Activated B cell treated with CpG ODN at 0.5 μM for 24 hours (primary cell): ENCODE measurements at regions not wholly inside any gene's neighbourhood (a gene's known extent, or its start where the extent isn't known, plus 50 kb on each side); places are given as distances from the start of the nearest gene placed in this dataset.

Source experiments
- ATAC-seq: fragments of 200-7000 bp; cut with Tn5 transposase; one replicate; pipeline ENCODE4 v1.10.0; 2021; ENCODE audit warnings: low read depth, mild to moderate bottlenecking, moderate library complexity
- CTCF ChIA-PET: fragments of 350-600 bp; sonication (Branson Sonifier 250); formaldehyde crosslinking; loops from one replicate; lab custom pipeline; 2021; ENCODE audit warnings: antibody characterized with exemption; lab: Charles Lee
- POLR2A ChIA-PET: fragments of 350-600 bp; sonication (Branson Sonifier 250); formaldehyde crosslinking; loops from one replicate; lab custom pipeline; 2021; ENCODE audit warnings: antibody characterized with exemption; lab: Charles Lee
- DNase-seq: peaks from one replicate; pipeline ENCODE4 v3.0.0; 2022
- H3K27ac Mint-ChIP-seq: one replicate; pipeline ENCODE4 v1.8.0; 2020; ENCODE audit warnings: mixed read lengths
- H3K27me3 Mint-ChIP-seq: one replicate; pipeline ENCODE4 v1.8.0; 2021; ENCODE audit warnings: mixed read lengths
- H3K36me3 Mint-ChIP-seq: one replicate; pipeline ENCODE4 v1.8.0; 2021; ENCODE audit warnings: low read depth, mixed read lengths
- H3K4me1 Mint-ChIP-seq: one replicate; pipeline ENCODE4 v1.8.0; 2021; ENCODE audit warnings: mixed read lengths
- H3K4me3 Mint-ChIP-seq: one replicate; pipeline ENCODE4 v1.8.0; 2020; ENCODE audit warnings: mild to moderate bottlenecking, mixed read lengths
- H3K9me3 Mint-ChIP-seq: one replicate; pipeline ENCODE4 v1.8.0; 2020; ENCODE audit warnings: mixed read lengths
- CTCF ChIP-seq: fragments of 200-600 bp; IDR thresholded peaks from one replicate; pipeline ENCODE4 v1.8.0; 2022; ENCODE audit warnings: antibody characterized with exemption, mild to moderate bottlenecking
- intact Hi-C: fragments of 100-400 bp; cut with micrococcal nuclease; formaldehyde crosslinking; loops from one replicate; pipeline ENCODE4 v1.15.1; 2024

GRCh38 chr1:116265931-116266863 lies 106.8 kb upstream of the ATP1A1 start:
- DNase-seq (no peak), ATAC-seq (no peak)
- peaks cover 15% of the 10 kb centered on the region for H3K4me1 Mint-ChIP-seq
- no peak overlapping the region for H3K4me3 Mint-ChIP-seq
- intact Hi-C loops = no loop called here
- no peak overlapping the region for H3K27ac Mint-ChIP-seq
- H3K9me3 Mint-ChIP-seq = no peaks in the 10 kb centered on the region
- CTCF ChIA-PET = no interaction called here
- POLR2A ChIA-PET = no interaction called here
- H3K36me3 Mint-ChIP-seq = no peaks in the 10 kb centered on the region
- TF ChIP-seq CTCF = no peak
- H3K27me3 Mint-ChIP-seq = no peaks in the 10 kb centered on the region

GRCh38 chr1:116266864-116267212 lies 106.2 kb upstream of the ATP1A1 start:
- H3K4me1 Mint-ChIP-seq = peaks cover 12% of the 10 kb centered on the region
- no peaks in the 10 kb centered on the region for H3K9me3 Mint-ChIP-seq
- H3K4me3 Mint-ChIP-seq = no peak overlapping the region
- H3K27me3 Mint-ChIP-seq = no peaks in the 10 kb centered on the region
- ATAC-seq = no peak
- H3K27ac Mint-ChIP-seq = no peak overlapping the region
- no peak for TF ChIP-seq CTCF
- CTCF ChIA-PET = no interaction called here
- intact Hi-C loops = no loop called here
- POLR2A ChIA-PET = no interaction called here
- DNase-seq = no peak
- H3K36me3 Mint-ChIP-seq = no peaks in the 10 kb centered on the region

GRCh38 chr1:116268211-116268610 lies 104.8 kb upstream of the ATP1A1 start:
- no peaks in the 10 kb centered on the region for H3K4me1 Mint-ChIP-seq
- ChIA-PET CTCF (no interaction called here), POLR2A (no interaction called here)
- ATAC-seq (no peak), DNase-seq (no peak)
- intact Hi-C loops = no loop called here
- H3K27me3 Mint-ChIP-seq = no peaks in the 10 kb centered on the region
- no peak overlapping the region for H3K4me3 Mint-ChIP-seq
- no peak overlapping the region for H3K27ac Mint-ChIP-seq
- no peaks in the 10 kb centered on the region for H3K36me3 Mint-ChIP-seq
- TF ChIP-seq CTCF = no peak
- no peaks in the 10 kb centered on the region for H3K9me3 Mint-ChIP-seq

GRCh38 chr1:116270316-116271057 lies 102.6 kb upstream of the ATP1A1 start:
- CTCF ChIA-PET = no interaction called here
- no peak overlapping the region for H3K4me3 Mint-ChIP-seq

More at GRCh38 chr1:116270316-116271057, 102.6 kb upstream of the ATP1A1 start:
- POLR2A ChIA-PET = no interaction called here
- H3K36me3 Mint-ChIP-seq = no peaks in the 10 kb centered on the region
- TF ChIP-seq CTCF = no peak
- intact Hi-C loops = no loop called here
- DNase-seq (no peak), ATAC-seq (no peak)
- H3K4me1 Mint-ChIP-seq = no peaks in the 10 kb centered on the region
- no peaks in the 10 kb centered on the region for H3K9me3 Mint-ChIP-seq
- H3K27me3 Mint-ChIP-seq = peaks cover 3% of the 10 kb centered on the region
- H3K27ac Mint-ChIP-seq = no peak overlapping the region
